Astrocyte of the spinal cord (primary cell): ENCODE measurements at regions not wholly inside any gene's neighbourhood (a gene's known extent, or its start where the extent isn't known, plus 50 kb on each side); places are given as distances from the start of the nearest gene placed in this dataset.
"Not testable (repeated sequence)": the region's sequence is repeated elsewhere in the genome, so short reads cannot be mapped to it uniquely, and the experiment has no call there.

Source experiments
- DNase-seq: peaks from one replicate; pipeline ENCODE4 v3.0.0; 2011; ENCODE audit warnings: low read depth, low spot score
- H3K4me3 ChIP-seq: 2 replicates; pipeline ENCODE4 v1.5.1; 2011; ENCODE audit warnings: low read depth, mild to moderate bottlenecking, low read length, moderate library complexity
- in situ Hi-C: cut with HindIII; loops from 2 replicates; pipeline ENCODE4 v1.10.0; 2017; ENCODE audit warnings: low sequenced_read_pairs
- TF ChIP-seq, protein P1 (sequence below): IDR thresholded peaks from 2 replicates; pipeline ENCODE4 v1.5.1; 2012; ENCODE audit warnings: low read depth, mild to moderate bottlenecking, low read length, inconsistent platforms

DNA sequence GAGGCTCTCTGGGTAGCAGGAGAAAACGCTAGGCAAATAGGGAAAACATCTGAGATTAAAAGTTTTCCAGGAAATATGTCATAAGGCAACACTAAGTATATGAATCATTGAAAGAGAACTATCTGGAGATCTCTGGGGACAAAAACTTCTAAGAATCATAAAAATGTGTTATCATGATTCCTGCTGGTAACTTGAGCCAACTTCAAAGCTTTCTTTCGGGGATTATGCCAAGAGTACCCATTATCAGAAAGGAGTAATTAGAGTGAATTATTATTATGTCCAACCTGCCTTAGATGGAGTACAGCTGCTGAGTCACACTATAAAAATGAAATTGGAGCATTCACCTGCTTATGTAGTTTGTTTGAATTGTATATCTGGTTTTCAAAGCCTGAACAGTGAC lies 488.5 kb upstream of the SOX9 start:
- TF ChIP-seq, protein P1, sequence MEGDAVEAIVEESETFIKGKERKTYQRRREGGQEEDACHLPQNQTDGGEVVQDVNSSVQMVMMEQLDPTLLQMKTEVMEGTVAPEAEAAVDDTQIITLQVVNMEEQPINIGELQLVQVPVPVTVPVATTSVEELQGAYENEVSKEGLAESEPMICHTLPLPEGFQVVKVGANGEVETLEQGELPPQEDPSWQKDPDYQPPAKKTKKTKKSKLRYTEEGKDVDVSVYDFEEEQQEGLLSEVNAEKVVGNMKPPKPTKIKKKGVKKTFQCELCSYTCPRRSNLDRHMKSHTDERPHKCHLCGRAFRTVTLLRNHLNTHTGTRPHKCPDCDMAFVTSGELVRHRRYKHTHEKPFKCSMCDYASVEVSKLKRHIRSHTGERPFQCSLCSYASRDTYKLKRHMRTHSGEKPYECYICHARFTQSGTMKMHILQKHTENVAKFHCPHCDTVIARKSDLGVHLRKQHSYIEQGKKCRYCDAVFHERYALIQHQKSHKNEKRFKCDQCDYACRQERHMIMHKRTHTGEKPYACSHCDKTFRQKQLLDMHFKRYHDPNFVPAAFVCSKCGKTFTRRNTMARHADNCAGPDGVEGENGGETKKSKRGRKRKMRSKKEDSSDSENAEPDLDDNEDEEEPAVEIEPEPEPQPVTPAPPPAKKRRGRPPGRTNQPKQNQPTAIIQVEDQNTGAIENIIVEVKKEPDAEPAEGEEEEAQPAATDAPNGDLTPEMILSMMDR = no peak
- in situ Hi-C loops = no loop called here
- no peak overlapping the region for H3K4me3 ChIP-seq
- peak; percentile 54 for DNase-seq

DNA sequence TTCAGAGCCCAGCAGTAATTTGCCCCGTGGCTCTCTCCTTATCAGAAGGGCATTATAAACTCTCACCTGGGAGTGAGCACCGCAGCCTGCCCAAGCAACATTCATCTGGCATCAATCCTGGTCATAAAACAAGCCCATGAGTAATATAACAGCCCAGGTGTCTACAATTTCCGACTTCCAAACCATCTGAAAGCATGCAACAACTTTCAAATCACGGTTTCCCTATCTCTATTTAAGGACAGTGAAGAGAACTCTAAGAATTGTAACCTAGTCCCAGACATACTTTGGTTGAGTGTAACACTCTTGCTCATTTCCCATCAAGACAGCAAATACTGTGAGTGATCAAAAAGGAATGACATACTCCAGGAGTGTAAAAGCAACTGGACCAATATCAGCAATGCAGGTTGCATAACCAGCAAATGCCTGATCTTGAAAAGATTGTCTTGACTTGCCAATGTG lies 487.4 kb upstream of the SOX9 start:
- TF ChIP-seq, protein P1 = no peak
- DNase-seq = peak; percentile 87
- in situ Hi-C loops = no loop called here
- H3K4me3 ChIP-seq = no peak overlapping the region

DNA sequence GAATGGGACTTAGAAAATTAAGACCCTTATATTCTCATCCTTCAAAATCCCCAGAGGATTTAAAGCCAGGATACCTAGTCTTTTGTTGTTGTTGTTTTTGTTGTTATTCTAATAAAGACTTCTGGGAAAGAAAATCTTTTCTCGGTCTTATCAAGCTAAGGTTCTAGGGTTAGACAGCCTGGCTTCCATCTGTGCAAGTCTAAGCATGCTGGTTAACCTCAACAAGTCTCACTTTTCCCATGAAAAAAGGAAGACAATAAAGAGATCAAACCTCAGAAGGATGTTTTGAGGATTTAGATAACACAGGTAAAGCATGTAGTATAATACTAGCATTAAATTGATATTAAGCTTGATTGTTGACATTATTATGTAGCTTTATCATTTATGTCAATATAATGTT lies 486.4 kb upstream of the SOX9 start:
- in situ Hi-C loops = no loop called here
- TF ChIP-seq, protein P1 = no peak
- DNase-seq = peak; percentile 8
- no peak overlapping the region for H3K4me3 ChIP-seq

DNA sequence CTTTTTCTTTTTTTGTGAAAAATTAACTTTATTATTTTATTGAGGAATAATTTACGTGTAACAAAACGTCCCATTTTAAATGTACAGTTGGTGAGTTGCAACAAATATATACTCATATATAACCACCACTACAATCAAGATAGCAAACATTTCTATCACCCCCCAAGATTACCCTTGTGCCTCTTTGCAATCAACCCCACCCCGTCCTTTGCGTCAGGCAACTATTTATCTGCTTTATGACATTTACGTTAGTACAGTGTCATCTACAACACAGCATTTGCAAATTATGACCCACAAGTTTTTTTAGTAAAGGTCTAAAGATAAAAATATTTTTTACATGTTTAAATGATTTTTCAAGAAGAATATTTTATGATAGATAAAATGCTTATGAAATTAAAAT lies 485.6 kb upstream of the SOX9 start:
- TF ChIP-seq, protein P1 = no peak
- in situ Hi-C loops = no loop called here
- DNase-seq = no peak
- no peak overlapping the region for H3K4me3 ChIP-seq

DNA sequence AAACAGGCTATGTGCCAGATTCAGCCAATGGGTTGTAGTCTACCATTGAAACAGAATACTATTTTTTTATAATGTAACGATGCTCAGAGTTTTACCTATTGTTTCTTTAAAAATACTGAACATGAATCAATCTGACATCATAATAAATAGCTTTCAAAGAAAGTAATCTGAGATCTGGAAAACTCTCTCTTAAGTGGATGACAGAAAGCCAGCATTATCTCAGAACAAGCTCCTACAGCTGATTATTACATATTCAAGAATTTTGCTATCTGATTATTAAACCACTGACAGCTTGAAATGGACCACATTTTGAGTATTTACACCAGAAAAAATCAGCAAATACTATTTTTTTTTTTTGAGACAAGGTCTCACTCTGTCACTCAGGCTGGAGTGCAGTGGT lies 484.2 kb upstream of the SOX9 start:
- DNase-seq = no peak
- TF ChIP-seq, protein P1 = no peak
- in situ Hi-C loops = no loop called here
- no peak overlapping the region for H3K4me3 ChIP-seq

DNA sequence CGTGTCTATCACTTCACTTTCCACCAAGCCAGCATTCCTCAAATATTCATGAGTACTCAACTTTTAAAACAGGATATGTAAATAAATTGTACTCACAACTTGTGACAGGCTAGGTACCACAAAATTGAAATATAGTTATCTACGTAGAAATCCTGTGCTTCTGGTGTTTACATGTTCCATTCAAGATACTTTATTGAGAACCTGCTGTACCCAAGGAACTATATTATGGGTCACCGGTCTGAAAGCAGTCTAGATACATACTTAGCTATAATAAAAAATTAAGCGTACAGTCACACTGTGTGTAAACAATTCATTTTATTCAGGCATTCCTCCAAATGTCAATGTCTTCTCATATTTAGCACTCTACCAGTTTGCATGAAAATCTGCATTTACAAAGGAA lies 482.2 kb upstream of the SOX9 start:
- in situ Hi-C loops = no loop called here
- TF ChIP-seq, protein P1 = no peak
- DNase-seq = no peak
- no peak overlapping the region for H3K4me3 ChIP-seq

DNA sequence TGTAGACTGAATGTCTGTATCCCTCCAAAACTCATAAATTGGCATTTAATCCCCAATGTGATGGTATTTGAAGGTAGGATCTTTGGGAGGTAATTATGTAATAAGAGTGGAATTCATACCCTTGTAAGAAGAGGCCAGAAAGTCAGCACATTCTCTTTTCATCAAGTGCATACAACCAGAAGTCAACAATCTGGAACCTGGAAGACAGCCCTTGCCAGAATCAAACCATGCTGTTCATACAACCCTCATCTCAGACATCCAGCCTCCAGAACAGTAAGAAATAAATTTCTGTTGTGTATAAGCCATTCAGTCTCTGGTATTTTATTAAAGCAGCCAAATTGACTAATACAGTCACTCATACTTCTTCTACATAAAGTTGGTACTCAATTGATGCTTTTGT lies 481.0 kb upstream of the SOX9 start:
- TF ChIP-seq, protein P1 = no peak
- no peak overlapping the region for H3K4me3 ChIP-seq
- DNase-seq = no peak
- in situ Hi-C loops = no loop called here

DNA sequence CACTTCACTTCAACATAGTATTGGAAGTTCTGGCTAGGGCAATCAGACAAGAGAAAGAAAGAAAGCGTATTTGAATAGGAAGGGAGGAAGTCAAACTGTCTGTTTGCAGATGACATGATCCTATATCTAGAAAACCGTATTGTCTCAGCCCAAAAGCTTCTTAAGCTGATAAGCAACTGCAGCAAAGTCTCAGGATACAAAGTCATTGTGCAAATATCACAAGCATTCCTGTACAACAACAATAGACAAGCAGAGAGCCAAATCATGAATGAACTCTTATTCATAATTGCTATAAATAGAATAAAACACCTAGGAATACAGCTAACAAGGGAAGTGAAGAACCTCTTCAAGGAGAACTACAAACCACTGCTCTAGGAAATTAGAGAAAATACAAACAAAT lies 473.9 kb upstream of the SOX9 start:
- in situ Hi-C loops, DNase-seq, H3K4me3 ChIP-seq: not testable (repeated sequence)

DNA sequence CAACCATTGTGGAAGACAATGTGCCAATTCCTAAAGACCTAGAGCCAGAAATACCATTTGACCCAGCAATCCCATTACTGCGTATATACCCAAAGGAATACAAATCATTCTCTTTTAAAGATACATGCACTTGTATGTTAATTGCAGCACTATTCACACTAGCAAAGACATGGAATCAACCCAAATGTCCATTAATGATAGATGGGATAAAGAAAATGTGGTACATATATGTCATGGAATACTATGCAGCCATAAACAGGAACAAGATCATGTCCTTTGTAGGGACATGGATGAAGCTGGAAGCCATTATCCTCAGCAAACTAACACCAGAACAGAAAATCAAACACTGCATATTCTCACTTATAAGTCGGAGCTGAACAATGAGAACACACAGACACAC lies 472.5 kb upstream of the SOX9 start:
- in situ Hi-C loops, DNase-seq, H3K4me3 ChIP-seq: not testable (repeated sequence)
